Activated CD8-positive, alpha-beta memory T cell treated with anti-CD3 and anti-CD28 coated beads, Interleukin-2, amount 50 U/mL, for 1 hour (primary cell): ENCODE measurements at regions not wholly inside any gene's neighbourhood (a gene's known extent, or its start where the extent isn't known, plus 50 kb on each side); places are given as distances from the start of the nearest gene placed in this dataset.
"Not testable (repeated sequence)": the region's sequence is repeated elsewhere in the genome, so short reads cannot be mapped to it uniquely, and the experiment has no call there.

Experiments used
- DNase-seq: peaks from one replicate; pipeline ENCODE4 v3.0.0-alpha.2; 2020; ENCODE audit errors: extremely low read depth

GRCh38 chr11:128157423-128158298, 429.7 kb downstream of the ETS1 start:
- peak; percentile 47 for DNase-seq

- DNase-seq: no peak
These were observed 430.9 kb downstream of the ETS1 start for GRCh38 chr11:128156486-128156885.

DNA sequence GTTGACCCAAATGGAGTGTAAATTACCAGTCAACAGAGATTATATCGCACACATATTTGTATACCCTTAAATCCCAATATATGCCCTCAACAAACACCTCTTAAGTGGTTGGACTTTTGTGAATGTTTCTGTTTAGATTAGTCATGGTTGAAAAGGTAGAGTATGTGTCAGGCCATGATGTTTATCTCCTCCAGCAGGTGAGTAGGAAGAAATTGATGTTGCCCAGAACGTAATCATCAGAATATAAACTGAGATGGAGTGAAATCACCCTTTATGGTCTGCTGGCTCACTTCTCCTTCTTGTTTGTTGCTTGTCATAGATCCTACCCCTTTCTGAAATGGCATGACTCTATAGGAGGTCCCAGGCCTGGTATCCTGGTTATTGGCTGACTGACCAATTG, 431.8 kb downstream of the ETS1 start:
- DNase-seq: no peak

DNA sequence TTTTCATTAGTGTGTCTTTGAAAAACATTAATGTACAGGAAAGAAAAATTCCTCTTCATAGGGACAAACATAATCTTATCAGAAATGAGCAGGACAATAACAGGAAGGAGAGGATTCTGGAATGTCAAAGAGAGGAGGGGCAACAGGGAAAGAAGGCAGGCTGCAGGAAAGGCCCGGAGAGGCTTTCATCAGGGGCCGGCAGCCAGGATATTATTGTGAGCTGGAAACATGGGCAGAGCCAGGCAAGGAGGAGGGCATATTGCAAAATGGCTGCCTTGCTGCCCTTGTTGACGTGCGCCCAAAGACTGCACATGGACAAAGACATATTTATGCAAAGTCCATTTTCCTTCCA, 433.7 kb downstream of the ETS1 start:
- DNase-seq: no peak

GRCh38 chr11:128152796-128153696, 434.3 kb downstream of the ETS1 start:
- no peak for DNase-seq

DNA sequence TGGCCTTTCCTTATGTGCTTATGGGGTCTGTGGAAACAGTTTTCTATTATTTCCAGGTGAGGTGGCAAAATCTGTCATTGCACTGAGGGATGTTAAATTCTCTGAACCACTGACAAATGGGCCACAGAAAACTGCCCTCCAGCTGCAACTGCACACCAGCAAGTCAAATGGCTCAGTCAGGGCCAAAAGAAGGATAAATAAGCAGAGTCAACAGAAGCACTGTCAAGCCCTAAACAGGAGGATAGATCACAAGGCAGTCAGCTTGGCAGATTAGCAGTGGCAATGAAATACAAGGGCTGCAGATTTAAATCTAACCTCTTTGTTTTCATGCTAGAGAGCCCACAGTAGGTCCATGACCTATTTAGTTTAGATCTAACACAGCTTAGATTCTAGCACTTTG, 435.6 kb downstream of the ETS1 start:
- no peak for DNase-seq

DNA sequence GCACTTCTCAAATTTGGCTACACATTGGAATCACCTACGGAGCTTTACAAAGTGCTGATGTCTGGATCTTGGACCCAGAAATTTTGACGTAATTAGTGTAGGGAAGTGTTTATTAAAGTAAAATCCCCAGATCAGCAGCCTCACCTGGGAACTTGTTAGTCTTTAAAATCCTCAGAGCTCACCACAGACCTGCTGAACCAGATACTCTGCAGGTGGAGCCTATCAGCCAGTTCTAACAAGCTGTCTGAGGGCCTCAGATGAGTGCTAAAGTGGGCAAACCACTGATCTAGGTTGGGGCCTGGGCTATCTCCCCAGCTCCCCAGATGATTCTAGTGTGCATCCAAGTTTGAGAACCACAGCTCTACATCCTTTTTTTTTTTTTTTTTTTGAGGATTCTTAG, 436.0 kb downstream of the ETS1 start:
- DNase-seq: no peak

DNA sequence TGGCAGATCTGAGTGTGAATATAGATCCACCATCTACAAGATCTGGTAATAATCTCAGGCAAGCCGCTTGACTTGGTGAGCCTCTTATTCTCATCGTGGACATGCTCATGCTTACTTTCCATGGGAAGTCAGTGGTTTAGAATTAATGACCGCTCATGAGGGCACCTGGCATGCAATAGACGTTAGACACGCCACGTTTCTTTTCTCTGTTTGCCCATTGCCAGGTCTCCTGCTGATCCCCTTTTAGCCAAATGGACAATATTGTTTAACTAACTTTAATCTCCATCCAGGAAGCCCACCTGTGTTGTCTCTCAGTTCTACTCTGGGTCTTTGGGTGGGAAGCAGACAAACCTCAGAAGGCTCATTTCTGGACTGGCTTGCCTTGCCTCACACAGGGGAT, 439.1 kb downstream of the ETS1 start:
- no peak for DNase-seq

- no peak for DNase-seq
These were observed 440.3 kb downstream of the ETS1 start for GRCh38 chr11:128146926-128147605.

GRCh38 chr11:128140293-128140692, 447.1 kb downstream of the ETS1 start:
- DNase-seq: not testable (repeated sequence)

DNA sequence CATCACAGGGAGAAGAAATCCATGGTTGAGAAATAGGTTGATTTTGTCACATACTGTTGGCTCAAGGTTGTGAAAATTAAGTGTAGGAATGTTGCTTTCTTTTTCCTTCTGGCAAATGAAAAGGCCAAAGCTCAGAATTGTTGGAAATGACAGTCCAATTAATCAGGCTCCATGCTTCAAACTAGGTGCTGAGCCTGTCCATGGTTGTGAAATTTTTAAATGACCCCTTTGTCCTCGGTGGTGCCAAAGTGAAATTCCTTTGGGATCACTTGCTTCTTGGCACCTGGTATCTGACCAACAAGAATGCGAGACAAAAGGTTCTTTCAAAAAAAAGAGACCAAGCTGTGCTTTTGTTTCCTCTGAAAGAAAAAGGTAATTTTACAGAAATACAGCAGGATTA, 451.9 kb downstream of the ETS1 start:
- DNase-seq: no peak

DNA sequence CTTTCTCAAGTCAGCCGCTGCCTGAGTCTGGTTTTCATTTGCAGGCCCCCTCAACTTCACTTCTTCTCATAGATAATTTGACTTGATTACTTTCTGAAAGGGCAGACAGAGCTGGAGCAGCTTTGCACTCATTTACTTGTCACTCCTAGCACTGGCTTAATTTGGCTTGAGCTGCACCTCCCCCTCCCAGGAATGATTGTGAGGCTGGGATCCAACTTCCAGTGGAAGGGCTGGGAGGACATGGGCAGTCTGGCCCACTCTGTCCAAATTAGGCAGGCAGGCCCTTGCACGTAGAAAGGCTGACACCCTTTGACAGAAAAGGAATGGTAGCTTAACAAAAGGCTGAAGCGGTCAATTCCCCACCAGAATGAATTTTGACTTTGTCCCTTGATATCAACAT, 453.9 kb downstream of the ETS1 start:
- DNase-seq: no peak

DNA sequence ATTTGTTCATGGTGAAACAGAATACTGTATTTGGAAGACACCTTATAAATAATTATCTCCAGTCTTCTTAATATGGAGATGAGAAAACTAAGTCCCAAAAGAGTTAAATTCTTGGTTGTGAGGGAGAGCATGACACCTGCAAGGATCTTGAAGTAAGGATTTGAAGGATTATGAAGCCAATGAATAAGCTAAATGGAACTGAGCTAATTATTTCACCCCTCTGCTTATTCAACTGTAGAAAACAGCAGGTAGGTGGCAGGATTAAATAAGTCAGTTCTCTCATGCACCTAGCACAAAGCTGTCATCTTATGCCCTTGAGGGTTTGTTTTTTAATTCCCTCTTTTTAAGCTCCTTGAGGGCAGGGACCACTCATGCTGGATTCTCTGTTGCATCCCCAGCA, 457.3 kb downstream of the ETS1 start:
- DNase-seq: no peak

- DNase-seq: no peak
These were observed 461.6 kb downstream of the ETS1 start for GRCh38 chr11:128125723-128126122.

DNA sequence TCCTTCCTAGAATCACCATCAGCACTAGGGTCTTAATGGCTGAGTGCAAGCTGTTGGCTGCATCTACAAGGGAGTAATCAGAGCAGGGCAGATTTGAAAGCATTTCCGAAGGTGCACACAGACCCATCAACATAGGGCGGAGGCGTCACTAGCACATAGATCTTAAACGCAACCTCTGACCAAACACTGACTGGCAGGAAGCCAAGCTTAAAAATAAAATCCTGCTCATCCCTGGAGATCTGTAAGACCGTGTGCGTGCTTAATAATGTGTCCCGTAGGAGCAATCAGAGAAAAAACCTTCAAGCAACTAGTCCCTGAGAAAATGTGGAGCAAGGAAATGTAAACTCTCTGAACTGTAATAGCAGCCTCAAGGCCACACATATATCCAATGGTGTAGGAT, 470.5 kb downstream of the ETS1 start:
- no peak for DNase-seq

DNA sequence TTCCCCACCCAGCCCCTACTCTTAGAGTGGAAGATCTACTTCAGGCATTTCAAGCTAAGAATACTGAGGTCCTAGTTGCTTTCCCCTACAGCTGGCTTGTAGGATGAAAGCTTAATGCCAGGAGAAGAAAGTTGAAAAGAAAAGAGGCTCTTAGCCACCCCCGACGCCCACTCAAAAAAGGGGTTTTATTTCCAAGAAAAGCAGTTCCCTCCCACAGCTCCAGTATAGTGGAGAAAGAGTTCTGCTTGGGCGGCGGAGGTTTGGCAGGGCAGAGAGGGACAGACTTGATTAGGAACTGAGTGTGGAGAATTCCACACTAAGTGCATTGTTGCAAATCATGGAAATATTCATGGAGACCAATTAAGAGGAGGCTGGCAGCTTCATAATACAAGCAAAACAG, 470.9 kb downstream of the ETS1 start:
- no peak for DNase-seq

DNA sequence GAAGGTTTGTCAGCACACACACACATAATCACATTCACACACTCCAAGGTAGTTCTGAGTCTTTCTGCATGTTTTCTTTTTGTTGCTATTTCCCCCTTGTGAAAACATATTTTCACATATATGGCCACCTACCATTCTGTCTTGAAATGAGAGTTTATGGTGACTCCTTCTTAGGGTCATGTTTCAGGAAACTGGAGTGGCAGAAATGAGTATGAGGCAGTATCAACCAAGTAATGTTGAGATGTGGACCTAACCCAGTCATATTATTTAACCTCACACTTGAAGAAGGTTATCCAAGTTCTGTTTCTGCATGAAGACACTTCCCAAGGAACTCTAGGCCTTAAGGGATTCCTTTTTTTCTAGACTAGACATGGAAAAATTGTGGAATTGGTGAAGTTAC, 481.4 kb downstream of the ETS1 start:
- DNase-seq: no peak

DNA sequence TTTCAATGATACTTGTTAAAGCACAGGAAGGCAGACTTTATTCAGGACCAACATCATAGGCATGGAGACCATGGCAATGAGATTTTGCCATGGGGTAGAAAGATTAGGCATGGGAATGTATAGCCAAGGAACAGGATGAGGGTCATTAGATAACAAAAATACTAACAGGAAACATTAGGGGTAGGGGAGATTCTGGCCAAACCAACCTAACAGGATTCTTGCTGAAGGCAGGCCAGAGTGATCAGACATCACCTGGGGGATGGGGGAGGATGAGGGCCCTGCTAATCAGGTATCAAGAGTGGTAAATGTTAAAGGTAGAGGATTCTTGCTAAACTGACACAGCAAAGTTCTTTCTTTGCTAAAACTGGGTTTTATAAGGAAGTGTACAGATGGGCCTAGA, 481.8 kb downstream of the ETS1 start:
- DNase-seq: no peak

DNA sequence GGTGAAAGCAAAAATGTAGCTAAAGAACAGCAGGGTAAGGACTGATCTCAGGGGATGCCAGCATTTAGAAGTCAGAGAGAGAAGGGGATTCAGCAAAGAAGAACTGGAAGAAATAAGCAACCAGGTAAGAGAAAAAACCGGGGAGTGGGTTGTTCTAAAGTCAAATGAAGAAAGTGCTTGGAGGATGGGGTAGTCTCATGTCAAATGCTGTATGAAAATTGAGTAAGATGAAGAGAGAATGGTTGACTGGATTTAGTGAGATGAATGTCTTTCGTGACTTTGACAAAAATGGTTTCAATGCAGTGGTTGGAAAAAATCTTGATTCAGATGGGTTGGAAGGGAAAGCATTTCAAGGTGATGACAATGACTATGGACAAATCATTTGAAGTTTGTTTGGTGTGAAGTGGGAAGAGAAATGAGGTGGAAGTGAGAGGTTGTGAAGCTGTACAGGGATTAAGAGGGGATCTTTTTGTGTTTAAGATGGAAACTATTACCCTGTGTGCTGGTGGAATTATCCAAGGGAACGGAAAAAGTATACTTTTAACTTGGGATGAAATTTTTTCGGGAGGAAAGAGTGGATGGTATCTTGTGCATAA, 484.0 kb downstream of the ETS1 start:
- no peak for DNase-seq

- DNase-seq: no peak
These were observed 488.6 kb downstream of the ETS1 start for GRCh38 chr11:128098781-128099180.

DNA sequence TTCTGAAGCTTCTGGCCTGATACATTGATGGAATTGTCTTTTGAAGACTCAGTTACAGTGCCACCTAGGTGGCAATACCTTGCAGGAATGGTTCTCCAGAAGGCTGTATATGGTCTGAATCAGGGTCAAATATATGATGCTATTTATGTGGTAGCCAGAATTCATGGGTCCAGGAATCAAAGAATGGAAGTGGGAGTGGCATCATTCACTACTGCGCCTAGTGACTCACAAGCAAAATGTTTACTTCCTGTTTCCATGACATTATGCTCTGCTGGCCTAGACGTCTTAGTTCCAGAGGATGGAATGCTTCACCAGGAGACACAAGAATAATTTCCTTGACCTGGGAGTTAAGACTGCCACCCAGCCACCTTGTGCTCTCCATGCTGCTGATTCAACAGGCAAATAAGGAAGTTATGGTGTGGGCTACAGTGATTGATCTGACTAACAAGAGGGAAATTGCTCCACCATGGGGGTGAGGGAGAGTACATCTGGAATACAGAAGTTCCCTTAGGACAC, 491.8 kb downstream of the ETS1 start:
- no peak for DNase-seq

- DNase-seq: no peak
These were observed 493.7 kb downstream of the ETS1 start for GRCh38 chr11:128093689-128094088.
